Lung (tissue), 11 donors: ENCODE measurements at regions not wholly inside any gene's neighbourhood (a gene's known extent, or its start where the extent isn't known, plus 50 kb on each side); places are given as distances from the start of the nearest gene placed in this dataset.

Source experiments
- ATAC-seq: fragments of 200-7000 bp; cut with Tn5 transposase; one replicate; pipeline ENCODE4 v1.9.1; 2020; ENCODE audit warnings: moderate number of reproducible peaks; ENCODE audit not compliant: insufficient read depth, low FRiP score
- DNase-seq, 3 donors: peaks; one replicate each; pipeline ENCODE4 v3.0.0-alpha.2; 2013 to 2017
- H3K27ac ChIP-seq, 2 donors: one replicate each; pipeline ENCODE4 v1.5.1; 2013; ENCODE audit warnings: mild to moderate bottlenecking in 2 of 2, moderate library complexity in 2 of 2, control low read depth in 1 of 2, inconsistent platforms in 1 of 2, low read depth in 1 of 2, low read length in 1 of 2
- H3K27me3 ChIP-seq, 3 donors: one replicate each; pipeline ENCODE4 v1.5.1; 2013; ENCODE audit warnings: low read length in 2 of 3; ENCODE audit not compliant: control insufficient read depth in 3 of 3, insufficient read depth in 3 of 3
- H3K36me3 ChIP-seq, 4 donors: one replicate each; pipeline ENCODE4 v1.5.1; 2013; ENCODE audit warnings: low read length in 4 of 4, mild to moderate bottlenecking in 1 of 4, moderate library complexity in 1 of 4; ENCODE audit not compliant: control insufficient read depth in 4 of 4, insufficient read depth in 4 of 4
- H3K4me1 ChIP-seq, 5 donors: one replicate each; pipeline ENCODE4 v1.5.1; 2013; ENCODE audit warnings: low read length in 5 of 5, mild to moderate bottlenecking in 2 of 5, moderate library complexity in 1 of 5; ENCODE audit not compliant: control insufficient read depth in 5 of 5, insufficient read depth in 5 of 5
- H3K4me3 ChIP-seq: one replicate; pipeline ENCODE4 v1.5.1; 2013; ENCODE audit warnings: mild to moderate bottlenecking, control low read depth, moderate library complexity
- H3K9ac ChIP-seq, 2 donors: one replicate each; pipeline ENCODE4 v1.5.1; 2013; ENCODE audit warnings: low read length in 2 of 2, control low read depth in 1 of 2; ENCODE audit not compliant: insufficient read depth in 1 of 2
- H3K9me3 ChIP-seq, 4 donors: one replicate each; pipeline ENCODE4 v1.5.1; 2013; ENCODE audit warnings: low read length in 3 of 4, mild to moderate bottlenecking in 1 of 4, moderate library complexity in 1 of 4; ENCODE audit not compliant: control insufficient read depth in 4 of 4, insufficient read depth in 3 of 4
- WGBS, 2 donors: extraction: QIAGEN DNeasy Blood & Tissue Kit; methylation state at CpG; one replicate each; pipeline ENCODE4 v1.1.7; 2013; 5-methylcytosine and 5-hydroxymethylcytosine counted together
- TF ChIP-seq, protein P1 (sequence below): IDR thresholded peaks from 2 replicates; pipeline ENCODE4 v1.5.1; 2012; ENCODE audit warnings: mild to moderate bottlenecking; ENCODE audit errors: control extremely low read depth, extremely low read depth
- donor health status: control.
- donor health status: control.
- donor health status: Bipolar disorder and iron deficiency.
- donor health status: healthy.
- donor health status: DM: yes; HTN: yes; CAD: no.

DNA sequence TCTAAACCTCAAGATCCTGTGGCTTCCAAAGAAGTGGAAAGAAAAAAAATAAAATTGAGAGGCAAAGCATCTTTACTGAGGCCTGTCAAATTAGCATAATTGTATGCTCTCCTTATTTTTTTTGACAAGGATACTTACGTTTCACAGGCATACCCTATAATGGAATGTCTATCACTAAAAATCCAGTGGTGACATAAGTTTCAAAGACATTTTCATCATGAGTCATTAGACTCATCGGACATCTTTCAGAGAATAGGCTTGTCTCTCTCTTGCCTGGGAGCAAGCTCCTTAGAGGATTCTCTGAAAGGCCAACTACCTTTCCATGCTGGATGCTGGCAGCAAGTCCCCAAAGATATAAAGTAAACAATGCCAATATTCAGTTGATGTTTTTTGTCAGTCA is 380.7 kb upstream of the STEAP1 start:
- Histone ChIP-seq H3K9me3 (no peaks in the 10 kb centered on the region), H3K36me3 (no peaks in the 10 kb centered on the region), H3K27me3 (no peaks in the 10 kb centered on the region), H3K4me1 (no peaks in the 10 kb centered on the region), H3K27ac (no peak overlapping the region), H3K9ac (no peak overlapping the region), H3K4me3 (no peak overlapping the region)
- ATAC-seq = no peak
- no peak for DNase-seq
- 84 to 88% methylated on average over 2 of the region's 2 CpGs for WGBS, 2 donors
- TF ChIP-seq, protein P1, sequence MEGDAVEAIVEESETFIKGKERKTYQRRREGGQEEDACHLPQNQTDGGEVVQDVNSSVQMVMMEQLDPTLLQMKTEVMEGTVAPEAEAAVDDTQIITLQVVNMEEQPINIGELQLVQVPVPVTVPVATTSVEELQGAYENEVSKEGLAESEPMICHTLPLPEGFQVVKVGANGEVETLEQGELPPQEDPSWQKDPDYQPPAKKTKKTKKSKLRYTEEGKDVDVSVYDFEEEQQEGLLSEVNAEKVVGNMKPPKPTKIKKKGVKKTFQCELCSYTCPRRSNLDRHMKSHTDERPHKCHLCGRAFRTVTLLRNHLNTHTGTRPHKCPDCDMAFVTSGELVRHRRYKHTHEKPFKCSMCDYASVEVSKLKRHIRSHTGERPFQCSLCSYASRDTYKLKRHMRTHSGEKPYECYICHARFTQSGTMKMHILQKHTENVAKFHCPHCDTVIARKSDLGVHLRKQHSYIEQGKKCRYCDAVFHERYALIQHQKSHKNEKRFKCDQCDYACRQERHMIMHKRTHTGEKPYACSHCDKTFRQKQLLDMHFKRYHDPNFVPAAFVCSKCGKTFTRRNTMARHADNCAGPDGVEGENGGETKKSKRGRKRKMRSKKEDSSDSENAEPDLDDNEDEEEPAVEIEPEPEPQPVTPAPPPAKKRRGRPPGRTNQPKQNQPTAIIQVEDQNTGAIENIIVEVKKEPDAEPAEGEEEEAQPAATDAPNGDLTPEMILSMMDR = no peak

DNA sequence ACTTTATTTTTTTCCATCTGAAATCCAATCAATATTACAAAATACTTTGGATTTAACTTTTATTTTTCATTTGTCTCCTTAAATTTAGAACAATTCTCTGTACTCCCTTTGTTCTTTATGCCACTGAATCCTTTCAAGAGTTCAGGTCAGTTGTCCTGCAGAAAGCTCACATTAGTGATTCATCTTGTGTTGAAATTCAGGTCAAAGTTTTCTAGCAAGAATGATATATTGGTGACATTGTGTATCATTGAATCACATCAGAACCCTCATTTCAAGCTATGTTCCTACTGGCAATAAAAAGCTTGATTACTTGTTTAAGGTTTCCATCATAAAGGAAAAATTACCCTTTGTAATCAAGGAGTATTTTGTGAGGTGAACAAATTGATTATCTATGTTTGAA is 378.8 kb upstream of the STEAP1 start:
- Histone ChIP-seq H3K9ac (no peak overlapping the region), H3K36me3 (no peaks in the 10 kb centered on the region), H3K4me3 (no peak overlapping the region), H3K9me3 (no peaks in the 10 kb centered on the region), H3K27ac (no peak overlapping the region), H3K4me1 (no peaks in the 10 kb centered on the region), H3K27me3 (no peaks in the 10 kb centered on the region)
- DNase-seq (no peak), ATAC-seq (no peak)
- TF ChIP-seq, protein P1 = no peak

DNA sequence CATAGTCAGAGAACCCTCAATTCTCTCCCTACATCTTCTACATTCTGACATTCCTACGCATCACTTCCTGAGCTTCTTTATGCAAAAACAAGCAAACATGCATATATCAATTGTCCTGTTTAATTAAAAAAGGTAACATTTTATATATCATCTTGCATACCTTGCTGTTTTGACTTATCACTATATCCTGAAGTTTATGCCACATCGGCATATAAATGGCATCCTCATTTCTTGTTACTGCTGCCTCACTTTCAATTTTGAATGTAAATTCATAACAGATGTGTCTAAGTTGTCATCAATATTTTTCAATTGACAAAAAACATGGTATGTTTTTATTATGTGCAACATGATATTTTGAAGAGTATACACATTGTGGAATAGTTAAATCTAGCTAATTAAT is 377.3 kb upstream of the STEAP1 start:
- Histone ChIP-seq H3K27ac (no peak overlapping the region), H3K4me3 (no peak overlapping the region), H3K4me1 (no peaks in the 10 kb centered on the region), H3K36me3 (no peaks in the 10 kb centered on the region), H3K9me3 (no peaks in the 10 kb centered on the region), H3K9ac (no peak overlapping the region), H3K27me3 (no peaks in the 10 kb centered on the region)
- DNase-seq (no peak), ATAC-seq (no peak)
- TF ChIP-seq, protein P1 = no peak
- 94 to 95% methylated on average over 2 of the region's 2 CpGs for WGBS, 2 donors

DNA sequence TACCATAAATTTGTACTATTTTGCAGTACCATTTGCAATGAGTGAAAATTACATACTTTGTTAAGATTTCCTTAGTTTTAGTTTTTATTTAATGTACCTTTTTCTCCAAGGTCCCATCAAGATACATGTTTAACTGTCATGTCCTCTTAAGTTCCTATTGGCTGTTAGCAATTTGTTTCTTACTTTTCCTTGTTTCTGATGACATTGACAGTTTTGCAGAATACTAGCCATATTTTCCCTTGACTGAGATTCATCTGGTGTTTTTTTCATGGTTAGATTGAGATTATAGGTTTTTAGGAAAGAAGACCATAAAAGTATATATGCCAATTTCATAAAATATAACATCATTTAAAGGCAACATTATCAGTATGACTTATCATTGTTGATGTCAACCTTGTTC is 376.8 kb upstream of the STEAP1 start:
- Histone ChIP-seq H3K9me3 (no peaks in the 10 kb centered on the region), H3K36me3 (no peaks in the 10 kb centered on the region), H3K4me3 (no peak overlapping the region), H3K27ac (no peak overlapping the region), H3K27me3 (no peaks in the 10 kb centered on the region), H3K4me1 (no peaks in the 10 kb centered on the region), H3K9ac (no peak overlapping the region)
- TF ChIP-seq, protein P1 = no peak
- DNase-seq (no peak), ATAC-seq (no peak)
